ENCODE measurements at regions not wholly inside any gene's neighbourhood (a gene's known extent, or its start where the extent isn't known, plus 50 kb on each side); places are given as distances from the start of the nearest gene placed in this dataset.

GRCh38 chr11:10396771-10397170, 58.3 kb upstream of the AMPD3 start:
- TF ChIP-seq, protein P1, sequence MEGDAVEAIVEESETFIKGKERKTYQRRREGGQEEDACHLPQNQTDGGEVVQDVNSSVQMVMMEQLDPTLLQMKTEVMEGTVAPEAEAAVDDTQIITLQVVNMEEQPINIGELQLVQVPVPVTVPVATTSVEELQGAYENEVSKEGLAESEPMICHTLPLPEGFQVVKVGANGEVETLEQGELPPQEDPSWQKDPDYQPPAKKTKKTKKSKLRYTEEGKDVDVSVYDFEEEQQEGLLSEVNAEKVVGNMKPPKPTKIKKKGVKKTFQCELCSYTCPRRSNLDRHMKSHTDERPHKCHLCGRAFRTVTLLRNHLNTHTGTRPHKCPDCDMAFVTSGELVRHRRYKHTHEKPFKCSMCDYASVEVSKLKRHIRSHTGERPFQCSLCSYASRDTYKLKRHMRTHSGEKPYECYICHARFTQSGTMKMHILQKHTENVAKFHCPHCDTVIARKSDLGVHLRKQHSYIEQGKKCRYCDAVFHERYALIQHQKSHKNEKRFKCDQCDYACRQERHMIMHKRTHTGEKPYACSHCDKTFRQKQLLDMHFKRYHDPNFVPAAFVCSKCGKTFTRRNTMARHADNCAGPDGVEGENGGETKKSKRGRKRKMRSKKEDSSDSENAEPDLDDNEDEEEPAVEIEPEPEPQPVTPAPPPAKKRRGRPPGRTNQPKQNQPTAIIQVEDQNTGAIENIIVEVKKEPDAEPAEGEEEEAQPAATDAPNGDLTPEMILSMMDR (IDR thresholded peaks at IDR 0.05; ENCODE audit: low read depth, low read length, missing control alignments): no peak
- in situ Hi-C loops (cut with HindIII; ENCODE audit: low sequenced_read_pairs): loop anchor here (25.0 kb wide), 1 partner anchor 341 kb away; no protein-coding TSS in a partner anchor
- no peak for DNase-seq (ENCODE audit: low read depth)
- H3K4me3 ChIP-seq (ENCODE audit: low read depth, low read length): no peak overlapping the region

DNA sequence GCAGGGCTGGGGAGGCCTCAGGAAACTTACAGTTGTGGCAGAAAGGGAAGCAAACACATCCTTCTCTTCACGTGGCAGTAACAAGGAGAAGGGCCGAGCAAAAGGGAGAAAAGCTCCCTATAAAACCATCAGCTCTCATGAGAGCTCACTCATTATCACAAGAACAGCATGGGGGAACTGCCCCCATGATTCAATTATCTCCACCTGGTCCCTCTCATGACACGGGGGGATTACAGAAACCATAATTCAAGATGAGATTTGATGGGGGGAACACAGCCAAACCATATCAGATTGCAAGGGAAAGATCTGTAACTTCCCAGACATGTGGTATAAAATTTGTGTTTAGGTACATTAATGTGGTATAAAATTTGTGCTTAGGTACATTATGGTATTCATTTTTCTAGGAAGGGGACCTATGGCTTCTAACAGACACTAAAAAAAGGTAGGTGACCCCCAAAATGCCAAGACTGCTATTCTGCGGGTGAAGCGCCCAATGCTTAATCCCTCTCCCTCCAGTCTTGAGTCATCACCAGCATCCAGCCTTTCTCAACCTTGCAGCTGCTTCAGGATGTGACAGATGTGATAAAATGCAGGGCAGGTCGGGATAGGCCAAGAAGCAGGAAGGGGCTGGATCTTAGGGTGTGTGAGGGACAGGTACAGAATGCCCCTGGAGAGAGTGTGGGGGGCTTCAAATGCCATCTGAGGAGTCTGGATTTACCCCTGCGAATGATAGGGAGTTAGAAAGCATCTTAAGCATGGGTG, 57.7 kb upstream of the AMPD3 start:
- TF ChIP-seq, protein P1 (IDR thresholded peaks at IDR 0.05; ENCODE audit: low read depth, low read length, missing control alignments): no peak
- DNase-seq (ENCODE audit: low read depth): no peak
- no peak overlapping the region for H3K4me3 ChIP-seq (ENCODE audit: low read depth, low read length)
- in situ Hi-C loops (cut with HindIII; ENCODE audit: low sequenced_read_pairs): loop anchor here (25.0 kb wide), 1 partner anchor 340 kb away; no protein-coding TSS in a partner anchor

DNA sequence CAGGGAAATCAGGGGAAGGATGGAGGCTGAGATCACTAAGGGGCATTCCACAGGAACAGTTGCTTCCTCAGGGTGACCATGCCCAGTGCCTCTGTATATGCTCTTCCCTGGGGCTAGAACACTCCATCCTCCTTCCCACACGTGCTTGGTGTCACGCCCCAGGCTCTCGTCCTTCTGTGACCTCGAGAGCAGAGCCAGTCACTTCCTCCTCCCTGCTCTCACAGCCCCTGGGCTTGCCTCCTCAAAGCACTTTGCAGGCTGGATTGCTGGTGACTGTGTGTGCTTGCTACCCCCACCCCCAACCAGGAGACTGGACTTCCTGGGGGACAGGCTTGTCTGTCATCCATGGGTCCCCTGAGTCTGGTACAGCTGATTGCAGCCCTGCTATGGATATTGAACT, 56.5 kb upstream of the AMPD3 start:
- DNase-seq (ENCODE audit: low read depth): no peak
- TF ChIP-seq, protein P1 (IDR thresholded peaks at IDR 0.05; ENCODE audit: low read depth, low read length, missing control alignments): no peak
- in situ Hi-C loops (cut with HindIII; ENCODE audit: low sequenced_read_pairs): loop anchor here (25.0 kb wide), 1 partner anchor 339 kb away; no protein-coding TSS in a partner anchor
- no peak overlapping the region for H3K4me3 ChIP-seq (ENCODE audit: low read depth, low read length)

DNA sequence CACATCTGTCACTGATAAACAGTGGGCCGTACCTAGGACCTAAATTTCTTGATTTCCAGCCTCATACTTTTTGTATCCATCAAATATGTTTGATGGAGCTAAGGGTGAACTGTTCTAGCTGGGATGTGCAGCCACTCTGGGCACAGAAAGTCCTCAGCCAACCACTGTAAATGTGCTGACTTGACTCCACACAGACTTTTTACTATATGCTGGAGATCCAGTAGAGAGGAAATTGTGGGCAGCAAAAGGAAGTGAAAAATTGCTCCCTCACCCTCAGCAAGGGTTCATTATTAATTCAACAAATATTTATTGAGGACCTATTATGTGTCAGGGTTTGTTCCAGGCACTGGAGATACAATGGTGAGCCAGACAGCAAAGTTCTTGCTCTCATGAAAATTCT, 54.2 kb upstream of the AMPD3 start:
- DNase-seq (ENCODE audit: low read depth): no peak
- TF ChIP-seq, protein P1 (IDR thresholded peaks at IDR 0.05; ENCODE audit: low read depth, low read length, missing control alignments): no peak
- H3K4me3 ChIP-seq (ENCODE audit: low read depth, low read length): no peak overlapping the region
- in situ Hi-C loops (cut with HindIII; ENCODE audit: low sequenced_read_pairs): no loop called here

GRCh38 chr11:10401256-10401655, 53.8 kb upstream of the AMPD3 start:
- H3K4me3 ChIP-seq (ENCODE audit: low read depth, low read length): no peak overlapping the region
- in situ Hi-C loops (cut with HindIII; ENCODE audit: low sequenced_read_pairs): no loop called here
- no peak for DNase-seq (ENCODE audit: low read depth)
- TF ChIP-seq, protein P1 (IDR thresholded peaks at IDR 0.05; ENCODE audit: low read depth, low read length, missing control alignments): peak; percentile 16

DNA sequence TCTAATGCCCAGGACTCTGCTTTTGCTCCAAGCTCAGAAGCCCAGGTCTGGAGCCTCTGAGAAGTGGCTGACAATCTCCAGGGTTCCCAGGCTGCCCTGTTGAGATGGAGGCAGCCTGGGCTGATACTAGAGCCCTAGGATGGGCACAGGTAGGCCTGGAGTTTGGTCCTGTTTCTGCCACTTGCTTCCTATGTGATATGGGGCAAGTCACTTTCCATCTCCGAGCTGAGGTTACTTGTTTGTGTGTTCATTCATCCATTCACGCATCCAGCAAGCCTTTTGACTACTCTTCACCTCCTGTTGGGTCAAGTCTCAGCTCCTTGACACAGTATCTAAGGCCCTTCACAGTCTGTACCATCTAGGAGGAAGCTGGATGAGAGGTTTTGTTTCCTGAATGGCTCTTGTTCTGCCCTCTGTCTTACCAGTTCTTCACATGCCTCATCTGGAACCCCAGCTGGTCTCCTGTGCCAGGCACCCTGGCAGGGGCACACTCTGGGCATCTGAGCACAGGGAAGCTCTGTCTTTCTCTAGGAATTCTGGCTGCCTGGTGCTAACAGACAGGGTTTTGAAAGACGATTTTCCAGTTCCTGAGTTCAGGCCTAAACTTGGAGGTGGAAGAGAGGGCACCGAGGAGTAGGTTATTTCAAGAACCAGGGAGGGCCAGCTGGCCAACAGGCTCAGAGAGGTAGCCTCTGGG, 53.2 kb upstream of the AMPD3 start:
- TF ChIP-seq, protein P1 (IDR thresholded peaks at IDR 0.05; ENCODE audit: low read depth, low read length, missing control alignments): no peak
- in situ Hi-C loops (cut with HindIII; ENCODE audit: low sequenced_read_pairs): no loop called here

More for the DNA sequence above, 53.2 kb upstream of the AMPD3 start:
- H3K4me3 ChIP-seq (ENCODE audit: low read depth, low read length): no peak overlapping the region
- no peak for DNase-seq (ENCODE audit: low read depth)

Measured in astrocyte of the cerebellum (primary cell).